ENCODE measurements at regions not wholly inside any gene's neighbourhood (a gene's known extent, or its start where the extent isn't known, plus 50 kb on each side); places are given as distances from the start of the nearest gene placed in this dataset.

DNA sequence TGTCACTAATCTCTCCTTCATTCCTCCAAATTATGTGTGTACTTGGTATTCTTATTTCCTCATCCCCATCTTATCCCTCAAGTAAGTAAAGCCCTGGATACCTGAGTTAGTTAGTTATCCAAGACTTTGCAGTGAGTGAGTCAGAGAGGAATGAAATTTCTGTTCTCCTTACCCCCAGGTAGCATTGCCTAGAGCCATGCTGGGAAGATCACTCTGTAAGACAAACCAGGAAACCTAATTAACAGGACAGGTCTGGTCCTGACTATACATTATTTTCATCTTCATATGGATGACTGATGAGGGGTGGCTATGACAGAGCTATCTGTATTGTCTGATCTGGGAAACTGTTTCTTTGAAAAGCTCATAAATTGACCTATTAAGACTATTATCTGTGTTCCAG, 55.0 kb upstream of the ITGA6 start:
- TF ChIP-seq, protein P1, sequence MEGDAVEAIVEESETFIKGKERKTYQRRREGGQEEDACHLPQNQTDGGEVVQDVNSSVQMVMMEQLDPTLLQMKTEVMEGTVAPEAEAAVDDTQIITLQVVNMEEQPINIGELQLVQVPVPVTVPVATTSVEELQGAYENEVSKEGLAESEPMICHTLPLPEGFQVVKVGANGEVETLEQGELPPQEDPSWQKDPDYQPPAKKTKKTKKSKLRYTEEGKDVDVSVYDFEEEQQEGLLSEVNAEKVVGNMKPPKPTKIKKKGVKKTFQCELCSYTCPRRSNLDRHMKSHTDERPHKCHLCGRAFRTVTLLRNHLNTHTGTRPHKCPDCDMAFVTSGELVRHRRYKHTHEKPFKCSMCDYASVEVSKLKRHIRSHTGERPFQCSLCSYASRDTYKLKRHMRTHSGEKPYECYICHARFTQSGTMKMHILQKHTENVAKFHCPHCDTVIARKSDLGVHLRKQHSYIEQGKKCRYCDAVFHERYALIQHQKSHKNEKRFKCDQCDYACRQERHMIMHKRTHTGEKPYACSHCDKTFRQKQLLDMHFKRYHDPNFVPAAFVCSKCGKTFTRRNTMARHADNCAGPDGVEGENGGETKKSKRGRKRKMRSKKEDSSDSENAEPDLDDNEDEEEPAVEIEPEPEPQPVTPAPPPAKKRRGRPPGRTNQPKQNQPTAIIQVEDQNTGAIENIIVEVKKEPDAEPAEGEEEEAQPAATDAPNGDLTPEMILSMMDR (IDR thresholded peaks at IDR 0.05; ENCODE audit: poor library complexity) = no peak
- TF ChIP-seq EZH2 (IDR thresholded peaks at IDR 0.05; ENCODE audit: borderline replicate concordance) (no peak), EZH2phosphoT487 (IDR thresholded peaks at IDR 0.05; ENCODE audit: low read depth, severe bottlenecking, unreplicated experiment) (no peak)
